Activated T-cell treated with anti-CD3 and anti-CD28 coated beads for 1 hour (primary cell): ENCODE measurements at regions not wholly inside any gene's neighbourhood (a gene's known extent, or its start where the extent isn't known, plus 50 kb on each side); places are given as distances from the start of the nearest gene placed in this dataset.
"Not testable (repeated sequence)": the region's sequence is repeated elsewhere in the genome, so short reads cannot be mapped to it uniquely, and the experiment has no call there.

Source experiments
- DNase-seq: peaks from one replicate; pipeline ENCODE4 v3.0.0-alpha.2; 2020; ENCODE audit warnings: low read depth

DNA sequence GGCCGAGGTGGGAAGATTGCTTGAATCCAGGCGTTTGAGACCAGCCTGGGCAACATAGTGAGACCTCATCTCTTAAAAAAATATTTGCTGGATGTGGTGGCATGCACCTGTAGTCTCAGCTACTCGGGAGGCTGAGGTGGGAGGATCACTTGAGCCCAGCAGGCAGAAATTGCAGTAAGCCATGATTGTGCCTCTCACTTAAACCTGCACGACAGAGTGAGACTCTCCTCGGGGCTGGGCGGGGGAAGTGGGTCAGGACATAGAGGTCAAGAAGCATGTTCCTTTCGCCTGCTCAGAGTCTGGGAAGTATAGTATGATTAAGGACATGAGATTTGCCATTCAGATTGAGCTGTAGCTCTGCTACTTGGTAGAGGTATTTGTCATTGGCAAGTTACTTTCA is 52.3 kb downstream of the SEPTIN7 start:
- DNase-seq = not testable (repeated sequence)

DNA sequence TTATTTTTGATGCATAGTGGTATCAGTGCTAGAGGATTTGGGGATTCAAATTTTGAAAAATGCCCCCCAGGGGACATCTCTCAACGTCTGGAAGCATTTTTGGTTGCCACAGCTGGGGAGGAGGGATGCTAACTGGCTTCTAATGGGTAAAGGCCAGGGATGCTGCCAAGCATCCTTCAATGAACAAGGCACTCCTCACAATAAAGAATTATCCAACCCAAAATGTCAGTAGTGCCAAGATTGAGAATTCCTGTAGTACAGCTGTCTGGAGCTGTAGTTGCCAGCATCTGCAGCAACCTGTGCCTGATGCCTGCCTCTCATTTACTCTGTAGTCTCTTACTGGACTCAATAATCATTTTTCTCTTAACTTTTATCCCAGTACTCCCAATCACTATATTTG is 53.5 kb downstream of the SEPTIN7 start:
- no peak for DNase-seq

GRCh38 chr7:35856175-35856574 is 55.3 kb downstream of the SEPTIN7 start:
- DNase-seq = no peak

DNA sequence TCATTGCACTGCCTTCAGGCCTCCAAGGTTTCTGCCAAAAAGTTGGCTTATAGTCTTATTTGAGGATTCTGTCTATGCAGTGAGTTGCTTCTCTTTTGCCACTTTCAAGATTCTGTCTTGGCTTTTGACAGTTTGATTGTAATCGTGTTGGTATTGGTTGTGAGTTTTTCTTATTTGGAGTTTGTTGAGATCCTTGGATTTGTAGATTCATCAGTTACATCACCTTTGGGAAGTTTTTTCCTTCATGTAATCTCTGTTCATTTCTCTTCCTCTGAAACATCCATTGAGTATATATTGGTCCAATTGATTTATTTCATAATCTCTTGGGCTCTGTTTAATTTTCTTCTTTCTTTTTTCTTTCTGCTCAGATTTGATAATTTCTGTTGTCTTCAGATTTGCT is 59.8 kb downstream of the SEPTIN7 start:
- no peak for DNase-seq

DNA sequence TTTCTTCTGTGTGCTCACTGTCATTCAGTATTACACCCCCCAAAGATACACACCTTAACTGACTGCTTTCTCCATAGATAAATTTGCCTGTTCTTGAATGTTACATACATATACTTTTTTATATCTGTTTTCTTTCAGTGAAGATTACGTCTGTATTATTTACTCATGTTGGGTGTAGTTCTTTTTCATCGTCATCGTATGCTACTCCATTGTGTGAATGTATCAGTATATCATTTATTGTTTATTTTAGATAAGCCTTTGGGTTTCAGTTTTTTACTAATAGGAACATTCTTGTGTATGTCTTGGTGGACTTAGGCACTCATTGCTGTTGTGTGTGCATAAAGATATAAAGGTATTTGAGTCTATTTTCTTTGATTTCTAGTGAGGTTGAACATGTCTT is 64.4 kb downstream of the SEPTIN7 start:
- DNase-seq = no peak

DNA sequence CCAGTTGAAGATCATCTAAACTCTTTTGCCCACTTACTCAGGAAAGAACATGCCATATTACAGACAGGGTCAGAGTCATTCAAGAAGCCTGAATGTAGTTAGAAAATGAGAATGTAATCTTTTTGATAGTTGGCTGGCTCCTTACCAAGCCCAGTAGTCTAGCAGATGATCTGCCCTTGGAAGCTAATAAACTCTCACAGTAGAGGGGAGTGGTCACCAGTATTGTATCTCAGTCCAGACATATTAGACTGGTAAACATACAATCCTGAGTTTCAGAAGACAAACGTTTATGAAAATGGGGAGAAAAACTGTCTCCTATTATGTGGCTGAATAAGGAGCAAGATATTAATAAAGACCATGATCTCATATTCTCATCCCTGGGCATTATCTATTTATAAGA is 65.3 kb downstream of the SEPTIN7 start:
- DNase-seq = no peak

DNA sequence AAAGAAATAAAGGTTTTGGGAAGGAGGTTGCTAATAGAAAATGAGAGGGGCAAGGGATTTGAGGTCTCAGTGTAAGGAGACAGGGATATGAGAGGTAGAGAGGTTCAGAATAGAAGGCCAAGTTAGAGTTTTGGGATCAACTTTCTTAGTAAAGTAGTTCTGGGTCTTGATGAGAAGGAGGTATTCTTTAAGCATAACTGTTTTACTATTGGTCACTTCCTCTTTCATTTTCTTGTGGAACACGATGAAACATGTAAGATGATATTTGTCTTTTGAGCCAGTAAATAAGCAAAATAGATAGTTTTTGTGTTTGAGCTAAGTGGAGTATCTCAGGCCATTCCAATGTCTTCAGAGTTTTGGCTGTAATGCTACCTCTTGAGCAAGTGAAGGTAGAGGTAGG is 68.3 kb downstream of the SEPTIN7 start:
- DNase-seq = not testable (repeated sequence)

GRCh38 chr7:35869810-35870209 is 69.0 kb downstream of the SEPTIN7 start:
- DNase-seq = no peak

GRCh38 chr7:35871856-35872255 is 71.0 kb downstream of the SEPTIN7 start:
- no peak for DNase-seq

GRCh38 chr7:35874886-35875285 is 74.0 kb downstream of the SEPTIN7 start:
- no peak for DNase-seq

- DNase-seq = no peak
These were observed 74.4 kb downstream of the SEPTIN7 start for GRCh38 chr7:35875292-35875691.

GRCh38 chr7:35878351-35878750 is 77.5 kb downstream of the SEPTIN7 start:
- no peak for DNase-seq

DNA sequence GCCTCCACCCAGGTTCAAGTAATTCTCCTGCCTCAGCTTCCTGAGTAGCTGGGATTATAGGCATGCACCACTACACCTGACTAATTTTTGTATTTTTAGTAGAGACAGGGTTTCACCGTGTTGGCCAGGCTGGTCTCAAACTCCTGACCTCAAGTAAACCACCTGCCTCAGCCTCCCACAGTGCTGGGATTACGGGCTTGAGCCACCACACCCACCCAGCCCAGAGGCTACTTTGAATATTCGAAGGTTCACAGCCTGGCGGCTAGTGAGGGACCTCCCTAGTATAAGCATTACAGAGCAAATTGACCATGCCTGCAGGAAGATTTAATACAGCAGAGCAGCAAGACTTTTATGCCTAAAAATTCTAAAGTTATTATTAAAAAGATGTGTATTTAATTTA is 86.6 kb downstream of the SEPTIN7 start:
- DNase-seq = not testable (repeated sequence)

DNA sequence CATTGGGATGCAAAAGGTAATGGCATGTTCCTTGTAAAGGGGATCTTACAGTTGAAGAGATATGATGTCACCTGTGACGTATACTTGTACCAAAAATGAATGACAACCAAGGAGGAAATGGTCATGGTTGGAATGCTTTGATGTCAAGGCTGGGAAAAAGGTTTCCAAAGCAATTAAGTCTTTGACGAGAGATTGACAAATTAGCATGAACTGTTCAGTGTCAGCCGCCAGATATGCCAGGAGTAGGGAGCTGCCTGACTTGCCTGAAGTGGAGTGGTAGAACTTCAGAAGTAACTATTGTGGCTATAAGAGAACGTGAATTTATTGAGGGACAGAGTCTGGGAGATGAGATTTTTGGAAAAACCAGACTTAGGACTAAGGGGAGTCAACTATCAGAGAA is 88.1 kb downstream of the SEPTIN7 start:
- DNase-seq = no peak

- DNase-seq = no peak
These were observed 89.0 kb downstream of the SEPTIN7 start for GRCh38 chr7:35889870-35890269.

GRCh38 chr7:35891004-35891830 is 90.4 kb downstream of the SEPTIN7 start:
- DNase-seq = no peak

DNA sequence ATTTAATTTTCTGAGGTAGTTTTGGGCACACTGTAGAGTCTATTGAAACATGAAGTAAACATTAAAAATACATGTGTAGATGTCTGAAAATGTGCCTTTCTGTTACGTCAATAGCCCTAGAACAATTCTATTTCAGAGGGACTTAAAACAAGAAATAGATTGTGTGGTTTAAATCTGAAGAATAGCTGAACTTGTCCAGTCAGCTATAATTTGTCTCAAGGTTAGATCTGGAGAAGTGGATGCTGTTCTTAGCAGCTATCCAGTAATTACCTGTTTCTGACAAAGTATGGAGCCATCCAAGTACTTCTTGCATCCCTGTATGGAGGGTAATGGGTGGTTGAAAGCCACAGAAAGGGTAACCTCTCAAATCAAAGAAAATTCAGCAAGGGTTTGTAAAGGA is 92.8 kb downstream of the SEPTIN7 start:
- no peak for DNase-seq

- no peak for DNase-seq
These were observed 93.9 kb downstream of the SEPTIN7 start for GRCh38 chr7:35894721-35895120.

- no peak for DNase-seq
These were observed 99.8 kb downstream of the SEPTIN7 start for GRCh38 chr7:35900651-35901050.

GRCh38 chr7:35905555-35905954 is 104.7 kb downstream of the SEPTIN7 start:
- no peak for DNase-seq

- peak; percentile 38 for DNase-seq
These were observed 105.5 kb downstream of the SEPTIN7 start for GRCh38 chr7:35906191-35906908.

DNA sequence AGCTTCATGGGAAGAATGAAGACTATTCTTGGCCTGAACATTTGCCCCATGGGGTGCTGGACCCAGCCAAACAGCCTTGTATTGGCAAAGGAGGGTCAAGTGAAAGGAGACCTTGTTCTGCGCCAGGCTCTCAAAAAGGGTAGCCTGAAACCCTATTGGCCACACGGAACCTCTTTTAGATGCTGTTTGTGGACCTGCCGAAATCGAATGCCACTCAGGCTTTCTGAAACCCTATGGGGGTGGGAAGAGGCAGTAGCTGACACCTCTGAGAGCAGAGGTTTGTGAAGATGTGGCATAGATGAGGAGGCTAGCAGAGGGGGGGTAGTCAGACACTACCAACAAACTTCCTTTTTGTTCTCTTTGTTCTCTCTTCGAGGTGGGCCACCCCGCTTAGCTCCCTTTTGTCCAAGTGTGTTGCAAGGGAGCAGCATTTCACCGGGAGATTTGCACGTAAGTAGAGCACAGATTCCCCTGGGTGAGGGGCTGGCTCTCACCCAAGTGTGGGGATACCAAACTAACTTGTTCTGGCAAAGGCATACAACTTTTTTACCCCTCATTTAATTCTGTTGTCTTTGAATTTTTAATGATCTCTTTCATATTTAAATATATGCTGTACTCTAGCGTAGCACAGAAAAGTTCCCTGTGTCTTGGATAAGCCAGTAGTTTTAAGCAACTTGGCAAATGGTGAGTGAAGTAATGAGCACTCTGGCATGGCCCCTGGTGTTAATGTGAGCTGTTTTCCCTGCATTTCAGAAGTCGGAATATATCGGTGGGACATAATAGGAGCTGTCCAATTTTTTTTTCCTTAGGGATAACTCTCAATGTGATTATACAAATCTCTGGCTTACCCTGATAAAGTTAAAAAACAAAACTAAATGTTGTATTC is 107.7 kb downstream of the SEPTIN7 start:
- no peak for DNase-seq
